ENCODE measurements at regions not wholly inside any gene's neighbourhood (a gene's known extent, or its start where the extent isn't known, plus 50 kb on each side); places are given as distances from the start of the nearest gene placed in this dataset.
A peak's percentile ranks its signal among the peaks of the same experiment; 100 is the strongest.

- peak in 1 of 3 donors; percentile 5 for DNase-seq
Measured at GRCh38 chr20:48096957-48097890, 311.9 kb upstream of the SULF2 start.

- no peak for DNase-seq
Measured at GRCh38 chr20:48096212-48096875, 311.1 kb upstream of the SULF2 start.

- no peak for DNase-seq
Measured at GRCh38 chr20:48094944-48095343, 309.7 kb upstream of the SULF2 start.

GRCh38 chr20:48094196-48094749 lies 309.0 kb upstream of the SULF2 start:
- DNase-seq, result no peak

- no peak for DNase-seq
Measured at GRCh38 chr20:48092596-48093280, 307.5 kb upstream of the SULF2 start.

GRCh38 chr20:48090784-48091183 lies 305.5 kb upstream of the SULF2 start:
- DNase-seq, result no peak

- DNase-seq, result no peak
Measured at GRCh38 chr20:48090314-48090713, 305.0 kb upstream of the SULF2 start.

- DNase-seq, result no peak
Measured at GRCh38 chr20:48080583-48080982, 295.3 kb upstream of the SULF2 start.

- DNase-seq, result no peak
Measured at GRCh38 chr20:48079028-48079427, 293.7 kb upstream of the SULF2 start.

GRCh38 chr20:48076747-48077146 lies 291.5 kb upstream of the SULF2 start:
- no peak for DNase-seq

GRCh38 chr20:48076247-48076646 lies 291.0 kb upstream of the SULF2 start:
- DNase-seq, result no peak

GRCh38 chr20:48075591-48076174 lies 290.4 kb upstream of the SULF2 start:
- no peak for DNase-seq

- no peak for DNase-seq
Measured at GRCh38 chr20:48070991-48071652, 285.8 kb upstream of the SULF2 start.

- no peak for DNase-seq
Measured at GRCh38 chr20:48069596-48069995, 284.3 kb upstream of the SULF2 start.

- no peak for DNase-seq
Measured at GRCh38 chr20:48066851-48067250, 281.6 kb upstream of the SULF2 start.

GRCh38 chr20:48066246-48066645 lies 281.0 kb upstream of the SULF2 start:
- peak in 2 of 3 donors; percentile 23 to 32 for DNase-seq

- DNase-seq, result peak in 2 of 3 donors; percentile 4 to 20
Measured at GRCh38 chr20:48065833-48066232, 280.6 kb upstream of the SULF2 start.

- DNase-seq, result no peak
Measured at GRCh38 chr20:48064929-48065328, 279.6 kb upstream of the SULF2 start.

- DNase-seq, result no peak
Measured at GRCh38 chr20:48060841-48061720, 275.8 kb upstream of the SULF2 start.

GRCh38 chr20:48058611-48059559 lies 273.6 kb upstream of the SULF2 start:
- DNase-seq, result no peak

All from suppressor macrophage treated with lipopolysaccharide for 1 hour (primary cell).